GM23338 (cell line): ENCODE measurements at regions not wholly inside any gene's neighbourhood (a gene's known extent, or its start where the extent isn't known, plus 50 kb on each side); places are given as distances from the start of the nearest gene placed in this dataset.
"Not testable (repeated sequence)": the region's sequence is repeated elsewhere in the genome, so short reads cannot be mapped to it uniquely, and the experiment has no call there.

Experiments used
- ATAC-seq: fragments of 200-7000 bp; cut with Tn5 transposase; 3 replicates; pipeline ENCODE4 v1.9.1; 2020
- DNase-seq: peaks from one replicate; pipeline ENCODE4 v3.0.0-alpha.2; 2015; ENCODE audit warnings: low spot score
- H2AFZ ChIP-seq: fragments of 200-600 bp; sonication (generic); 2 replicates; pipeline ENCODE4 v1.8.0; 2016; ENCODE audit warnings: antibody characterized with exemption, mild to moderate bottlenecking, moderate library complexity
- H3F3A ChIP-seq: fragments of 200-600 bp; sonication (generic); replicated peaks from 2 replicates; pipeline ENCODE4 v1.8.0; 2017; ENCODE audit warnings: antibody characterized with exemption, mixed run types, low read depth
- H3K27ac ChIP-seq: fragments of 200-600 bp; sonication (generic); 2 replicates; pipeline ENCODE4 v1.6.1; 2016; ENCODE audit warnings: low read depth
- H3K27me3 ChIP-seq: fragments of 200-600 bp; sonication (generic); 2 replicates; pipeline ENCODE4 v1.8.0; 2016; ENCODE audit warnings: mild to moderate bottlenecking, mixed run types, moderate library complexity; ENCODE audit not compliant: insufficient read depth
- H3K36me3 ChIP-seq: fragments of 200-600 bp; sonication (generic); 2 replicates; pipeline ENCODE4 v1.8.0; 2016; ENCODE audit warnings: mild to moderate bottlenecking; ENCODE audit not compliant: insufficient read depth
- H3K4me1 ChIP-seq: fragments of 200-600 bp; sonication (generic); 2 replicates; pipeline ENCODE4 v1.8.0; 2016; ENCODE audit warnings: mild to moderate bottlenecking, moderate library complexity; ENCODE audit not compliant: insufficient read depth
- H3K4me2 ChIP-seq: fragments of 200-600 bp; sonication (generic); 2 replicates; pipeline ENCODE4 v1.7.1; 2017; ENCODE audit warnings: mixed run types
- H3K4me3 ChIP-seq: fragments of 200-600 bp; sonication (generic); 2 replicates; pipeline ENCODE4 v1.6.1; 2016; ENCODE audit warnings: mixed run types
- H3K79me2 ChIP-seq: fragments of 200-600 bp; sonication (generic); replicated peaks from 2 replicates; pipeline ENCODE4 v1.8.0; 2017; ENCODE audit warnings: mild to moderate bottlenecking; ENCODE audit not compliant: insufficient read depth
- H3K9me2 ChIP-seq: fragments of 200-600 bp; sonication (generic); 2 replicates; pipeline ENCODE4 v1.8.0; 2017; ENCODE audit not compliant: insufficient read depth
- H4K20me1 ChIP-seq: fragments of 200-600 bp; sonication (generic); replicated peaks from 2 replicates; pipeline ENCODE4 v1.8.0; 2017; ENCODE audit warnings: mild to moderate bottlenecking; ENCODE audit not compliant: insufficient read depth
- H3K27ac Mint-ChIP-seq: 2 replicates; pipeline ENCODE4 v1.8.0; 2020; ENCODE audit warnings: inconsistent platforms, mild to moderate bottlenecking, moderate library complexity, mixed read lengths
- H3K27me3 Mint-ChIP-seq: 3 replicates; pipeline ENCODE4 v1.8.0; 2022; ENCODE audit warnings: low read depth, mild to moderate bottlenecking, moderate library complexity, mixed read lengths, inconsistent platforms; ENCODE audit not compliant: insufficient read depth, poor library complexity
- H3K36me3 Mint-ChIP-seq: 3 replicates; pipeline ENCODE4 v1.8.0; 2021; ENCODE audit warnings: low read depth, mild to moderate bottlenecking, inconsistent platforms, moderate library complexity, mixed read lengths
- H3K4me1 Mint-ChIP-seq: 3 replicates; pipeline ENCODE4 v1.8.0; 2020; ENCODE audit warnings: mild to moderate bottlenecking, inconsistent platforms, mixed read lengths
- H3K4me3 Mint-ChIP-seq: 3 replicates; pipeline ENCODE4 v1.8.0; 2021; ENCODE audit warnings: moderate library complexity, mild to moderate bottlenecking, inconsistent platforms, mixed read lengths
- H3K9me3 Mint-ChIP-seq: 3 replicates; pipeline ENCODE4 v1.8.0; 2020; ENCODE audit warnings: moderate library complexity, mild to moderate bottlenecking, inconsistent platforms, mixed read lengths
- CREB1 ChIP-seq: fragments of 250-450 bp; sonication (Bioruptor Pico); IDR thresholded peaks from 2 replicates; pipeline ENCODE4 v1.5.0; 2020; ENCODE audit warnings: low read depth, mild to moderate bottlenecking, moderate library complexity
- EZH2 ChIP-seq: fragments of 200-600 bp; sonication (generic); IDR thresholded peaks from one replicate; pipeline ENCODE4 v1.8.0; 2017; ENCODE audit warnings: antibody characterized with exemption, mild to moderate bottlenecking, low read depth; ENCODE audit not compliant: unreplicated experiment
- JUNB ChIP-seq: IDR thresholded peaks from one replicate; pipeline ENCODE4 v1.6.1; 2016; ENCODE audit warnings: antibody characterized with exemption; ENCODE audit not compliant: unreplicated experiment
- NANOG ChIP-seq: IDR thresholded peaks from 2 replicates; pipeline ENCODE4 v1.6.1; 2016; ENCODE audit warnings: antibody characterized with exemption, borderline replicate concordance
- POLR2AphosphoS5 ChIP-seq: IDR thresholded peaks from 2 replicates; pipeline ENCODE4 v1.6.1; 2016; ENCODE audit warnings: antibody characterized with exemption, low read depth
- REST ChIP-seq: IDR thresholded peaks from one replicate; pipeline ENCODE4 v1.6.1; 2018; ENCODE audit warnings: antibody characterized with exemption; ENCODE audit not compliant: unreplicated experiment
- ZNF114 ChIP-seq: fragments of 250-450 bp; sonication (Bioruptor Pico); IDR thresholded peaks from 2 replicates; pipeline ENCODE4 v1.5.0; 2020; ENCODE audit warnings: mild to moderate bottlenecking, moderate library complexity
- ZNF331 ChIP-seq: fragments of 250-450 bp; sonication (Bioruptor Pico); IDR thresholded peaks from 2 replicates; pipeline ENCODE4 v1.5.0; 2020; ENCODE audit warnings: low read depth, mild to moderate bottlenecking, moderate library complexity
- TF ChIP-seq, protein P1 (sequence below), 2 experiments: fragments of 200-600 bp in 1 of 2; sonication (generic) in 1 of 2; conservative IDR thresholded peaks; 2 replicates each; pipeline versions ENCODE4 v1.5.1 to v1.6.1; 2016 to 2017; ENCODE audit warnings: antibody characterized with exemption in 2 of 2, low read depth in 2 of 2, mild to moderate bottlenecking in 2 of 2, moderate library complexity in 1 of 2

- TF ChIP-seq REST (no peak), EZH2 (no peak), JUNB (no peak), CREB1 (CRISPR knock-in tag) (no peak), POLR2AphosphoS5 (no peak), ZNF114 (CRISPR knock-in tag) (no peak), ZNF331 (CRISPR knock-in tag) (no peak), NANOG (no peak)
- TF ChIP-seq, protein P1, sequence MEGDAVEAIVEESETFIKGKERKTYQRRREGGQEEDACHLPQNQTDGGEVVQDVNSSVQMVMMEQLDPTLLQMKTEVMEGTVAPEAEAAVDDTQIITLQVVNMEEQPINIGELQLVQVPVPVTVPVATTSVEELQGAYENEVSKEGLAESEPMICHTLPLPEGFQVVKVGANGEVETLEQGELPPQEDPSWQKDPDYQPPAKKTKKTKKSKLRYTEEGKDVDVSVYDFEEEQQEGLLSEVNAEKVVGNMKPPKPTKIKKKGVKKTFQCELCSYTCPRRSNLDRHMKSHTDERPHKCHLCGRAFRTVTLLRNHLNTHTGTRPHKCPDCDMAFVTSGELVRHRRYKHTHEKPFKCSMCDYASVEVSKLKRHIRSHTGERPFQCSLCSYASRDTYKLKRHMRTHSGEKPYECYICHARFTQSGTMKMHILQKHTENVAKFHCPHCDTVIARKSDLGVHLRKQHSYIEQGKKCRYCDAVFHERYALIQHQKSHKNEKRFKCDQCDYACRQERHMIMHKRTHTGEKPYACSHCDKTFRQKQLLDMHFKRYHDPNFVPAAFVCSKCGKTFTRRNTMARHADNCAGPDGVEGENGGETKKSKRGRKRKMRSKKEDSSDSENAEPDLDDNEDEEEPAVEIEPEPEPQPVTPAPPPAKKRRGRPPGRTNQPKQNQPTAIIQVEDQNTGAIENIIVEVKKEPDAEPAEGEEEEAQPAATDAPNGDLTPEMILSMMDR (conservative IDR thresholded peaks at IDR 0.05; ENCODE audit: low read depth in 2 of 2): no peak
Measured at GRCh38 chr14:100430571-100430970, 107.4 kb downstream of the SLC25A47 start (continued).

DNA sequence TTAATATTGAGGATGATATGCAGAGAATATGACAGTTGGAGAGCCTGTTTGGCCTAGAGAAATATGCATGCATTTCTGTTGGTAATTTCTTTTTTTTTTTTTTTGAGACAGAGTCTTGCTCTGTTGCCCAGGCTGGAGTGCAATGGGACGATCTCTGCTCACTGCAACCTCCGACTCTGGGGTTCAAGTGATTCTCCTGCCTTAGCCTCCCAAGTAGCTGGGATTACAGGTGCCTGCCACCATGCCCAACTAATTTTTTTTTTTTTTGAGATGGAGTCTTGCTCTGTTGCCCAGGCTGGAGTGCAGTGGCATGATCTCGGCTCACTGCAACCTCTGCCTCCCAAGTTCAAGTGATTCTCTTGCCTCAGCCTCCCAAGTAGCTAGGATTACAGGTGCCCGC is 108.3 kb downstream of the SLC25A47 start:
- not testable (repeated sequence) for H3K27me3 Mint-ChIP-seq, H3K79me2 ChIP-seq, H2AFZ ChIP-seq, H3K9me3 Mint-ChIP-seq, H3K9me2 ChIP-seq, H4K20me1 ChIP-seq, H3K27ac Mint-ChIP-seq, H3F3A ChIP-seq, ATAC-seq, H3K36me3 Mint-ChIP-seq, DNase-seq, H3K4me3 ChIP-seq, H3K36me3 ChIP-seq, H3K27me3 ChIP-seq, H3K27ac ChIP-seq, H3K4me2 ChIP-seq, H3K4me1 ChIP-seq, H3K4me3 Mint-ChIP-seq
- H3K4me1 Mint-ChIP-seq: peaks cover 12% of the 10 kb centered on the region
